ENCODE measurements at regions not wholly inside any gene's neighbourhood (a gene's known extent, or its start where the extent isn't known, plus 50 kb on each side); places are given as distances from the start of the nearest gene placed in this dataset.

GRCh38 chr13:34255711-34256110, 437.8 kb downstream of the RFC3 start:
- H3K4me3 ChIP-seq (ENCODE audit: low read depth, low read length): no peak overlapping the region
- TF ChIP-seq CTCF (IDR thresholded peaks at IDR 0.05; ENCODE audit: low read depth, low read length): no peak

GRCh38 chr13:34256236-34256635, 438.3 kb downstream of the RFC3 start:
- no peak overlapping the region for H3K4me3 ChIP-seq (ENCODE audit: low read depth, low read length)
- TF ChIP-seq CTCF (IDR thresholded peaks at IDR 0.05; ENCODE audit: low read depth, low read length): no peak

GRCh38 chr13:34257966-34258365, 440.0 kb downstream of the RFC3 start:
- H3K4me3 ChIP-seq (ENCODE audit: low read depth, low read length): no peak overlapping the region
- no peak for TF ChIP-seq CTCF (IDR thresholded peaks at IDR 0.05; ENCODE audit: low read depth, low read length)

- no peak for TF ChIP-seq CTCF (IDR thresholded peaks at IDR 0.05; ENCODE audit: low read depth, low read length)
- no peak overlapping the region for H3K4me3 ChIP-seq (ENCODE audit: low read depth, low read length)
Observed at GRCh38 chr13:34258646-34259386, 440.9 kb downstream of the RFC3 start.

DNA sequence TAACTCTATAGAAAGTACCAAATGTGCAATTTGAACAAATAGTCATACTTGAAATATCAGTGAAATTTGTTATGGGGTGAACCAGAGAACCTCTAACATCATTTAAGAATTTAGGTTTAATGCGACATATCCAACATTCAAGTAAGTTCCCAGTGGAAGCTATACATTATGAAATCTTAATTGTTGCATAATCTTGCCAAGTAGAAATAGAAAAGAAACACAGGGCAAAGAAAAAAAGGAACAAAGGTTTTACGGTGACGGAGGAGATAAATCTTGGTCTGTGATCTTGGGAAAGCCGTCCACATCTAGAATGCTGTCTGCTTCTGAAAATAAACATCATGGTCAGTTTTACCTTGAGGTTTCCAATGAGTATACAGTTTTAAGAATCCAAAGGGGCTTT, 445.7 kb downstream of the RFC3 start:
- TF ChIP-seq CTCF (IDR thresholded peaks at IDR 0.05; ENCODE audit: low read depth, low read length): no peak
- no peak overlapping the region for H3K4me3 ChIP-seq (ENCODE audit: low read depth, low read length)

DNA sequence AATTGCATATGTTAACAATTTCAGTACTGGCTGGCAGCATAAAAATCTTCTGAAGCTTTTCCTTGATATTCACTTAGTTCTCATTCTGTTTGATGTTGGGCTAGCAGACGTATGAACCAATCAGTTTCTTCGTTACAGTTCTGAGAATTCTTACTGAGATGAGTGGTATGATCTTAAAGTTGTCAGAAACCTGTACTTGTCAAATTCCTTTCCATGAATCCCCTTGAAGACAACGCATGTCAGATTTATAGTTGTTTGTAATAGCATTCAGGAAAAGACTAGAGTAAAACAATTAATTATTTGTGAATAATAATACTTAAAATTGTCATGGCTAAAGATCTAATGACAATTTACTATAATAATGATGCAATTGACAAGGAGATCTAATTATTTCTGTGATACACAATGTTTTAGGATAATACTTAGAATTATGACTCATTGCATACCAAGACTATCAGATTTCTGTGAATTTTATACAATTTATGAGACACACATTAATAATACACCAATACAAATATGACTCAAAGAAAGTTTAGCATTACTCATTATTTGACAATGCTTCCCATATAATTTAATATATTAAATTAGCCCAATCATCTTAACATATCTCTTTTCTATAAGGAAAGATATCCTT, 447.2 kb downstream of the RFC3 start:
- no peak overlapping the region for H3K4me3 ChIP-seq (ENCODE audit: low read depth, low read length)
- no peak for TF ChIP-seq CTCF (IDR thresholded peaks at IDR 0.05; ENCODE audit: low read depth, low read length)

- no peak for TF ChIP-seq CTCF (IDR thresholded peaks at IDR 0.05; ENCODE audit: low read depth, low read length)
- H3K4me3 ChIP-seq (ENCODE audit: low read depth, low read length): no peak overlapping the region
Observed at GRCh38 chr13:34276764-34277163, 458.8 kb downstream of the RFC3 start.

Measured in WI38 (cell line).